ENCODE measurements at regions not wholly inside any gene's neighbourhood (a gene's known extent, or its start where the extent isn't known, plus 50 kb on each side); places are given as distances from the start of the nearest gene placed in this dataset.
A peak's percentile ranks its signal among the peaks of the same experiment; 100 is the strongest.

DNA sequence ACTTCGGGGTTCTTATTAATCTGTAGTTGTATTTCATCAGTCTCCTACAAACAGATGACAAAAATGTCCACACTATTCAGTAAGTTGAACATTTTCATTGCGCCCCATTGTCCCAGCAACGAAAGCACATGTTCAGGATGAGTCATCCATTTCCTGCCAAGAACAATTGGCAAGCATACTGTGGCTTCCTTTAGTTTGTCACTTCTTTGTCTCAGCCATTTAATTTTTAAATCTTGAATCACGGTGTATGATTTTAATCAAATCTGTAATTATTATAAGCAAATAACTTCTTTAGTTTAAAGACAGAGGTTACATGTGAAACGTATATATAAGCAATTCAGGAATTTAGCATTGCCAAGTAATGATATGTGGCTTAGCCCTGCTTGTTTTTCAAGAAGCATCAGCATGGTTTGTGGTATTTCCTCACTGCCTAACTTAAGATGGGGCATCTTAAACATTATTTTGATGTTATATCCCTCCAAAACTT, 211.3 kb upstream of the KRR1 start:
- H2BK15ac ChIP-seq (ENCODE audit: low read depth, low read length): peak overlapping the region; percentile 96
- peak overlapping the region; percentile 69 for H3K56ac ChIP-seq (ENCODE audit: extremely low read depth, insufficient read depth, low read length)
- peak overlapping the region; percentile 45 to 90 for H4K8ac ChIP-seq (ENCODE audit: low read depth in 2 of 2, low read length in 2 of 2)
- H2AK9ac ChIP-seq (replicated peaks; ENCODE audit: low read depth, low read length, poor library complexity): no peak overlapping the region
- dilution Hi-C loops (cut with HindIII; ENCODE audit: low sequenced_read_pairs, unreplicated experiment) (no loop called here), in situ Hi-C loops (cut with MboI; ENCODE audit: low sequenced_read_pairs) (no loop called here), intact Hi-C loops (cut with micrococcal nuclease) (no loop called here)
- peak; percentile 63; the same call in 1 of the 2 replicates for TF ChIP-seq MXI1 (IDR thresholded peaks at IDR 0.05; ENCODE audit: borderline replicate concordance, low read depth, low read length)
- peak; percentile 35; the same call in 1 of the 2 replicates for TF ChIP-seq USF2 (IDR thresholded peaks at IDR 0.05; ENCODE audit: low read depth, low read length)
- TF ChIP-seq RCOR1 (IDR thresholded peaks at IDR 0.05; ENCODE audit: insufficient replicate concordance, low read length): no peak
- TF ChIP-seq SMC3 (IDR thresholded peaks at IDR 0.05; ENCODE audit: low read depth, low read length): 0 out of 2 replicates have a peak, but pooled peaks have one; percentile 12
- peak; percentile 98 for TF ChIP-seq FOS (IDR thresholded peaks at IDR 0.05; ENCODE audit: low read depth, low read length)
- peak; percentile 83 for TF ChIP-seq BHLHE40 (IDR thresholded peaks at IDR 0.05; ENCODE audit: low read depth, low read length)
- peak; percentile 23; the same call in 1 of the 2 replicates for TF ChIP-seq NFE2L2 (IDR thresholded peaks at IDR 0.05; ENCODE audit: low read depth, low read length)
- 0 out of 2 replicates have a peak, but pooled peaks have one; percentile 18 for TF ChIP-seq CEBPB (IDR thresholded peaks at IDR 0.05; ENCODE audit: low read depth, low read length)
- no peak for TF ChIP-seq CHD1 (IDR thresholded peaks at IDR 0.05; ENCODE audit: low read depth, low read length)
- 0 out of 2 replicates have a peak, but pooled peaks have one; percentile 10 for TF ChIP-seq RAD21 (IDR thresholded peaks at IDR 0.05; ENCODE audit: low read length)
- ChIA-PET CTCF (no interaction called here), POLR2A (ENCODE audit: unreplicated experiment) (interaction anchor here (0.6 kb wide), 1 partner anchor 240 kb away, joined by 9 read pairs; no protein-coding TSS in a partner anchor)
- H3K36me3 ChIP-seq (ENCODE audit: control insufficient read depth, insufficient read depth, low read length): no peaks in the 10 kb centered on the region
- H3K27me3 ChIP-seq (ENCODE audit: control insufficient read depth, insufficient read depth, low read length): no peaks in the 10 kb centered on the region
- peak overlapping the region; percentile 99 for H2BK120ac ChIP-seq (ENCODE audit: low read depth, low read length)
- 0% methylated on average over 2 of the region's 5 CpGs; no CpG with 5 or more reads in 1 of the 2 experiments for WGBS, 2 experiments (ENCODE audit: extremely low coverage in 2 of 2, insufficient read length in 1 of 2)
- H4K91ac ChIP-seq (ENCODE audit: insufficient read depth, low read depth, low read length): peak overlapping the region; percentile 94
- H3K4me2 ChIP-seq (ENCODE audit: low read depth, low read length): no peak overlapping the region
- H2BK20ac ChIP-seq (ENCODE audit: low read depth, low read length): peak overlapping the region; percentile 99
- peaks cover 0 to 13% of the 10 kb centered on the region in 2 experiments; a peak in 2 of 4 replicates for H3K79me1 ChIP-seq (ENCODE audit: low read depth in 1 of 2, low read length in 2 of 2)
- H3K14ac ChIP-seq (replicated peaks; ENCODE audit: low read depth, low read length): peak overlapping the region; percentile 92
- peak overlapping the region; percentile 94 for H3K23ac ChIP-seq (ENCODE audit: low read depth, low read length)
- peaks cover 17% of the 10 kb centered on the region for H3K9me1 ChIP-seq (ENCODE audit: insufficient read depth, low read length)
- H4K20me1 ChIP-seq (ENCODE audit: insufficient read depth, low read length): no peaks in the 10 kb centered on the region
- H3K18ac ChIP-seq (ENCODE audit: low read depth, low read length): peak overlapping the region; percentile 99
- peak; percentile 93 for DNase-seq
- peak overlapping the region; percentile 93 for H3K27ac ChIP-seq (ENCODE audit: insufficient read depth, low read length)
- H4K5ac ChIP-seq (ENCODE audit: low read depth, low read length): peak overlapping the region; percentile 91; the same call in 1 of the 2 replicates
- peak; percentile 13 for ATAC-seq (ENCODE audit: low read depth)
- no peak overlapping the region for H2AFZ ChIP-seq (replicated peaks; ENCODE audit: low read length, poor library complexity)
- peaks cover 29% of the 10 kb centered on the region for H3K4me1 ChIP-seq (ENCODE audit: control insufficient read depth, insufficient read depth, low read length)
- H3K9me3 ChIP-seq (ENCODE audit: control insufficient read depth, insufficient read depth, low read length): no peaks in the 10 kb centered on the region
- no TSS peak for BruUV-seq (replicated peaks)
- peak overlapping the region; percentile 98 for H3K4ac ChIP-seq (ENCODE audit: low read depth, low read length)
- H2AK5ac ChIP-seq (ENCODE audit: low read depth, low read length): peak overlapping the region; percentile 72
- no peak overlapping the region for H3K4me3 ChIP-seq (ENCODE audit: insufficient read depth, low read depth, low read length)
- H3K9ac ChIP-seq (ENCODE audit: low read depth, low read length): no peak overlapping the region; the same call in 1 of the 2 replicates
- peak overlapping the region; percentile 93 for H2BK5ac ChIP-seq (ENCODE audit: low read depth, low read length, poor library complexity, severe bottlenecking)
